Cardiac septum (tissue), 1 donor: ENCODE measurements at regions not wholly inside any gene's neighbourhood (a gene's known extent, or its start where the extent isn't known, plus 50 kb on each side); places are given as distances from the start of the nearest gene placed in this dataset.

Experiments used
- DNase-seq: peaks from one replicate; pipeline ENCODE4 v3.0.0-alpha.2; 2020; ENCODE audit warnings: low spot score
- intact Hi-C: fragments of 100-400 bp; cut with DNase I; formaldehyde crosslinking; loops from one replicate; pipeline ENCODE4 v1.14.0; 2022
- donor health status: DM: no; HTN: no; CAD: no.

- DNase-seq, result no peak
- intact Hi-C loops, result no loop called here
Measured at GRCh38 chr18:2431806-2432205, 139.5 kb downstream of the METTL4 start.

- intact Hi-C loops, result no loop called here
- DNase-seq, result no peak
Measured at GRCh38 chr18:2433366-2433765, 137.9 kb downstream of the METTL4 start.

- no peak for DNase-seq
- intact Hi-C loops, result no loop called here
Measured at GRCh38 chr18:2441544-2441943, 129.8 kb downstream of the METTL4 start.

- DNase-seq, result no peak
- intact Hi-C loops, result no loop called here
Measured at GRCh38 chr18:2442006-2442405, 129.3 kb downstream of the METTL4 start.

GRCh38 chr18:2442726-2443275 is 128.5 kb downstream of the METTL4 start:
- no peak for DNase-seq
- intact Hi-C loops, result no loop called here

GRCh38 chr18:2444201-2444875 is 127.0 kb downstream of the METTL4 start:
- intact Hi-C loops, result no loop called here

GRCh38 chr18:2448565-2449151 is 122.6 kb downstream of the METTL4 start:
- no peak for DNase-seq
- intact Hi-C loops, result no loop called here

More at GRCh38 chr18:2444201-2444875, 127.0 kb downstream of the METTL4 start:
- DNase-seq, result no peak

- intact Hi-C loops, result no loop called here
- no peak for DNase-seq
Measured at GRCh38 chr18:2451556-2451955, 119.7 kb downstream of the METTL4 start.

- DNase-seq, result no peak
- intact Hi-C loops, result no loop called here
Measured at GRCh38 chr18:2459886-2460285, 111.4 kb downstream of the METTL4 start.

GRCh38 chr18:2466978-2467377 is 104.3 kb downstream of the METTL4 start:
- no peak for DNase-seq
- intact Hi-C loops, result no loop called here

- intact Hi-C loops, result no loop called here
- no peak for DNase-seq
Measured at GRCh38 chr18:2468051-2468450, 103.3 kb downstream of the METTL4 start.

GRCh38 chr18:2471523-2471922 is 99.8 kb downstream of the METTL4 start:
- intact Hi-C loops, result no loop called here

GRCh38 chr18:2478662-2479061 is 92.6 kb downstream of the METTL4 start:
- intact Hi-C loops, result no loop called here
- no peak for DNase-seq

More at GRCh38 chr18:2471523-2471922, 99.8 kb downstream of the METTL4 start:
- no peak for DNase-seq

GRCh38 chr18:2480536-2480935 is 90.8 kb downstream of the METTL4 start:
- DNase-seq, result no peak
- intact Hi-C loops, result no loop called here

GRCh38 chr18:2482706-2483475 is 88.4 kb downstream of the METTL4 start:
- intact Hi-C loops, result no loop called here
- no peak for DNase-seq

- intact Hi-C loops, result no loop called here
- no peak for DNase-seq
Measured at GRCh38 chr18:2485983-2486382, 85.3 kb downstream of the METTL4 start.

- intact Hi-C loops, result no loop called here
Measured at GRCh38 chr18:2486426-2486825, 84.9 kb downstream of the METTL4 start.

More at GRCh38 chr18:2486426-2486825, 84.9 kb downstream of the METTL4 start:
- DNase-seq, result no peak
